Coronary artery (tissue), 2 donors: ENCODE measurements at regions not wholly inside any gene's neighbourhood (a gene's known extent, or its start where the extent isn't known, plus 50 kb on each side); places are given as distances from the start of the nearest gene placed in this dataset.

Experiments used
- DNase-seq: peaks from one replicate; pipeline ENCODE4 v3.0.0-alpha.2; 2017; ENCODE audit warnings: low spot score
- H3K27ac ChIP-seq, 2 donors: fragments of 200-600 bp; sonication (generic); one replicate each; pipeline ENCODE4 v1.5.1; 2016 to 2019
- H3K4me3 ChIP-seq: fragments of 200-600 bp; sonication (generic); 2 replicates; pipeline ENCODE4 v1.5.1; 2016; ENCODE audit warnings: mild to moderate bottlenecking, moderate library complexity
- TF ChIP-seq, protein P1 (sequence below): fragments of 200-600 bp; sonication (generic); IDR thresholded peaks from one replicate; pipeline ENCODE4 v1.5.1; 2019; ENCODE audit warnings: antibody characterized with exemption

DNA sequence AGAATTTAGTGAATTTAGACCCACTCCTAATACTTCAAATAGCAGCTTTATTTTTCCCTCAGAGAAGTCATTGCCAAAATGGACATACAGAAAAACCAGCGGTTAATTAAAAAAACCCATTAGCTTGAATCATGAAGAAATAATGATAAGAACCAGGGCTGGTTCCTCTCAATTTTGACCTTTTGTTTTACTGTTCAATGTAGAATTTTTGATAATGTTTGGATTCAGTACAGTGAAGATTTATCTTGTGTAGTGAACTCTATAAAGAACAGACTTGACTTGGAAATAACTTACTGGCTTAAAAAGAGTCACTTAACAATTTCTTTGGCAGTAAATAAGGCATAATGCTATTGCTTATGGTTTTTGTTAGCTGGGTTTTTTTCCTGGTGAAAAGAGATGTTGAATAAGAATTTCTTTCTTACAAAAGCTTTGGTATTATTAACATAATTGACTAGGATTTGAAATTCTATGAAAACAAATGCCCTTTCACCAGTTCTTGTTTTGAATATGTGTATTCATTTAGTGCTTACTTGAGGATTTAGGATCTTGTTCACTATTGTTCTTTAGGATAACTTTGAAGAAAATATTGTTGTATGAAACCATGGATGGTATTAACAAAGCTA is 73.4 kb upstream of the ITPRID2 start:
- TF ChIP-seq, protein P1, sequence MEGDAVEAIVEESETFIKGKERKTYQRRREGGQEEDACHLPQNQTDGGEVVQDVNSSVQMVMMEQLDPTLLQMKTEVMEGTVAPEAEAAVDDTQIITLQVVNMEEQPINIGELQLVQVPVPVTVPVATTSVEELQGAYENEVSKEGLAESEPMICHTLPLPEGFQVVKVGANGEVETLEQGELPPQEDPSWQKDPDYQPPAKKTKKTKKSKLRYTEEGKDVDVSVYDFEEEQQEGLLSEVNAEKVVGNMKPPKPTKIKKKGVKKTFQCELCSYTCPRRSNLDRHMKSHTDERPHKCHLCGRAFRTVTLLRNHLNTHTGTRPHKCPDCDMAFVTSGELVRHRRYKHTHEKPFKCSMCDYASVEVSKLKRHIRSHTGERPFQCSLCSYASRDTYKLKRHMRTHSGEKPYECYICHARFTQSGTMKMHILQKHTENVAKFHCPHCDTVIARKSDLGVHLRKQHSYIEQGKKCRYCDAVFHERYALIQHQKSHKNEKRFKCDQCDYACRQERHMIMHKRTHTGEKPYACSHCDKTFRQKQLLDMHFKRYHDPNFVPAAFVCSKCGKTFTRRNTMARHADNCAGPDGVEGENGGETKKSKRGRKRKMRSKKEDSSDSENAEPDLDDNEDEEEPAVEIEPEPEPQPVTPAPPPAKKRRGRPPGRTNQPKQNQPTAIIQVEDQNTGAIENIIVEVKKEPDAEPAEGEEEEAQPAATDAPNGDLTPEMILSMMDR, result no peak
- Histone ChIP-seq H3K4me3 (no peak overlapping the region), H3K27ac (no peak overlapping the region)
- no peak for DNase-seq

DNA sequence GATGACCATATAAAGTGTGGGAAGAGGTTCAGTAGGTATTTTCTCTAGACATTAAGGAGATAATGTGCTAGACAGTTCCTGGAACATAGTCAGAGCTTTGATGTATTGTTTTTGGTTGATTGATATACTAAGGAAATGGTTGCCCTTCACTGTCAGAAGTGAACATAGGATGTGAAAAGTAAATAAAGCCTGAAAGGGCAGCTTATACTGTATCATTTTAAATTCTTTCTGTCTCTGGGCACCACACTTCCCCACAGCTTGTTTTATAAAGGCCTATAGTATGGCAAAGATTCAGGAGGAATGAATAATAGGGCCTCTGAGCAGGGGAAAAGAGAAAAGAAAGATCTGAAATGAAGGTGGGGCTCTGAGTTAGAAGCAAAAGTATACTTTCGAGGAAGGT is 72.7 kb upstream of the ITPRID2 start:
- no peak for DNase-seq
- no peak overlapping the region for H3K27ac ChIP-seq
- no peak overlapping the region for H3K4me3 ChIP-seq
- TF ChIP-seq, protein P1, result no peak

DNA sequence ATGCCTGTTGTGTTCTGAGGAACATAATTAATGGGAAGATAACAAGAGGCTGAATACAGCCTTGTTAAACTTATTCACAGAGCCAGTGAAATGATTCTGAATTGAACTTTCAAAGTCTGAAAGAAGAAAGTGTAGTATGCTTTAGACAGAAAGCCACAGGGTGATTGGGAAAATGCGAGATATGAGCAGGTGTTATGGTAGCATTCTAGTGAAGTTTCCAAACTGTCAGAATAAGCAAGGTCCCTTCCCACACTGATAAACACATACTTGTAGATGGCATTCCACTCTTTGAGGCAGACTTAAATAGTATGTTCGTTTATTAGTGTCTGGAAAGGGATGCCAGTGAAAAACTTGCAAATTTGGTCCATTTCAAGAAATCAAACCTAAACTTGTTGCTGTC is 70.5 kb upstream of the ITPRID2 start:
- DNase-seq, result no peak
- H3K4me3 ChIP-seq, result no peak overlapping the region
- TF ChIP-seq, protein P1, result no peak
- no peak overlapping the region for H3K27ac ChIP-seq

DNA sequence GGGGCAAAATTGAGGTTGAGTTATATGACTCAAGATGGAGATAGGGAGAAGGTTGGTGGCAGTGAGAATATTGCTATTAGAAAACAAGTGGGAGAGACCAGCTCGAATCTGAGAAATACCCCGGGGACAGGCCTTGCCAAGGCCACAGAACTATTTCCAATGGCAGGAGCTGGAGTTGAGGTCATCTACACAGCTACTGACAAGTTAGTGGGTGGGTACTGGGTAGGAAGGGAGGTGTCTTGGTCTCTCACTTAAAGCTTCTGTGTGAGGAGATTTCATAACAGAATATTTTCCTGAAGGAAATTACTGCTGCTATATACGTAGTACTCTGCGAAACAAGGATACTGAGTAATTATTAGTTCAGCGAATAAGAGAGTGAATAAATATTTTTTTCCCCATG is 69.4 kb upstream of the ITPRID2 start:
- TF ChIP-seq, protein P1, result no peak
- no peak for DNase-seq
- H3K4me3 ChIP-seq, result no peak overlapping the region

DNA sequence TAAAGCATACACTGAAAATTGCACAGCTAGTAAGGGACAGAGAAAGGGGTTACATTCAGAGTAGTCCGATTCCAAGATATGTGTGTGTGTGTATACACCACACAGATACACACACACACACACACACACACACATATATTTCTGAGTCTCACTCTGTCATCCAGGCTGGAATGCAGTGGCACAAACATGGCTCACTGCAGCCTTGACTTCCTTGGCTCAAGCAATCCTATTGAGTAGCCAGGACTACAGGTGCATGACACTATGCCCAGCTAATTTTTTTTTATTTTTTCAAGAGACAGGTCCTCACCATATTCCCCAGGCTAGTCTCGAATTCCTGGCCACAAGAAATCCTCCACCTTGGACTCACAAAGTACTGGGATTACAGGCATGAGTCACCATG is 68.1 kb upstream of the ITPRID2 start:
- Histone ChIP-seq H3K27ac (no peak overlapping the region), H3K4me3 (no peak overlapping the region)
- TF ChIP-seq, protein P1, result no peak
- no peak for DNase-seq

More for the DNA sequence above, 69.4 kb upstream of the ITPRID2 start:
- no peak overlapping the region for H3K27ac ChIP-seq

DNA sequence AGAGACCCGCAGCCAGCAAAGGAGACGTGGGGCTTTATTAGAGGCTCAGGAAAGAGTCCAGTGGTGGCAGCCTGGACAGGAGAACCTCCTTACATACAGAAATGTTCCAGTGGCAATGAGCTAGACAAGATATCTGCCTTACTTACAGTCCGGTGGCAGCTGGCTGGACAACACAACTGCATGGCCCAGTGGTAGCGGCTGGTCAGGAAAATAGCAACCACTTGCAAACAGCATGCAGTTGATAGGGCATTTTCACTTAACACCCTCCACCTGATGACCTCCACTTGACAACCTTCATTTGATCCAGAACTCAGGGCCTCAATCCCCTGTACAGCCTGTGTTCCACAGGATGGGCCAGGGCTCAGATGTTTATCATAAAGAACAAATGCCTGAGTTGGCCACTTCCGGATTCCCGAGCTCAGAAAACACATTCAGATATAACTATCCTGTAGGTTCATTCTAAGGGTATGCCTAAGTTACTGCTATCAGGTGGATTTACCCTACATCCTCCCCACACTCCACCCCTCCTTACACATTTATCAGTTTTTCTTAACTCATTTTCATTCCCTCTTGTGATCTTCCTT is 63.3 kb upstream of the ITPRID2 start:
- TF ChIP-seq, protein P1, result no peak
- Histone ChIP-seq H3K4me3 (no peak overlapping the region), H3K27ac (no peak overlapping the region)
- no peak for DNase-seq

DNA sequence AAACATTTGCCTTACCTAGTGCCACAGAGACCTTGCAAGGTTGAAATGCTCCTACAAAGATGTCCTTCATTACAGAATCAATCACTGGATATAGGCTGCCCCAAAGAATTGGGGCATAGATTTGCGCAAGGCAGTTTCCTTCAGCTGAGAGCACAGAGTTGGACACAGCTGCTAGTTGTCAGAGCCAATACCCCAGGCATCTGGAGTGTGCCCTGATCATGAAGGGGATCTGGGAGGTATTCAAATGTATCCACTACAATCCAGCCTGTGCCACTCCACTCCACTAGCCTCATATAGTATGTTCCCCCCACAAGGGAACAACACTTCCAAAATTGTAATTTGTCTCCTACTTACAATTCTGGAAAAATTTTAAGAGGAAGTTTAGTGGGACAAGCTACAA is 62.3 kb upstream of the ITPRID2 start:
- DNase-seq, result no peak
- TF ChIP-seq, protein P1, result no peak
- H3K4me3 ChIP-seq, result no peak overlapping the region
- H3K27ac ChIP-seq, result no peak overlapping the region
